Neuronal stem cell (in vitro differentiated cells): ENCODE measurements at regions not wholly inside any gene's neighbourhood (a gene's known extent, or its start where the extent isn't known, plus 50 kb on each side); places are given as distances from the start of the nearest gene placed in this dataset.

ENCODE experiments used
- DNase-seq: peaks from one replicate; pipeline ENCODE4 v3.0.0-alpha.2; 2013; ENCODE audit warnings: low spot score
- H2AFZ ChIP-seq: one replicate; pipeline ENCODE4 v1.6.1; 2013; ENCODE audit warnings: mild to moderate bottlenecking, low read length, inconsistent platforms
- H2AK5ac ChIP-seq: 2 replicates; pipeline ENCODE4 v1.6.1; 2013; ENCODE audit warnings: low read depth, mild to moderate bottlenecking, inconsistent platforms, low read length, moderate library complexity, mixed read lengths
- H2BK120ac ChIP-seq: 2 replicates; pipeline ENCODE4 v1.6.1; 2013; ENCODE audit warnings: low read depth, mild to moderate bottlenecking, inconsistent platforms, low read length, moderate library complexity, mixed read lengths
- H2BK12ac ChIP-seq: one replicate; pipeline ENCODE4 v1.6.1; 2013; ENCODE audit warnings: low read length, inconsistent platforms
- H2BK15ac ChIP-seq: 2 replicates; pipeline ENCODE4 v1.6.1; 2013; ENCODE audit warnings: mild to moderate bottlenecking, low read length, inconsistent platforms, mixed read lengths
- H2BK5ac ChIP-seq: one replicate; pipeline ENCODE4 v1.6.1; 2013; ENCODE audit warnings: inconsistent platforms, mild to moderate bottlenecking, low read length, moderate library complexity
- H3K14ac ChIP-seq: one replicate; pipeline ENCODE4 v1.6.1; 2013; ENCODE audit warnings: low read length, inconsistent platforms
- H3K18ac ChIP-seq: 2 replicates; pipeline ENCODE4 v1.6.1; 2013; ENCODE audit warnings: low read length, inconsistent platforms
- H3K23ac ChIP-seq: 2 replicates; pipeline ENCODE4 v1.6.1; 2013; ENCODE audit warnings: low read depth, mild to moderate bottlenecking, mixed read lengths, low read length, inconsistent platforms; ENCODE audit not compliant: poor library complexity
- H3K27ac ChIP-seq: replicated peaks from 3 replicates; pipeline ENCODE4 v1.5.1; 2013; ENCODE audit warnings: low read length, inconsistent platforms
- H3K27me3 ChIP-seq, 3 experiments: 2 replicates each; pipeline ENCODE4 v1.6.1; 2013; ENCODE audit warnings: low read length in 3 of 3, mild to moderate bottlenecking in 2 of 3, inconsistent platforms in 1 of 3, low read depth in 1 of 3, mixed read lengths in 1 of 3, moderate library complexity in 1 of 3; ENCODE audit not compliant: control insufficient read depth in 3 of 3, insufficient read depth in 3 of 3
- H3K36me3 ChIP-seq, 2 donors: replicated peaks in 1 of 2; 2 replicates each; pipeline ENCODE4 v1.6.1; 2013; ENCODE audit warnings: low read length in 2 of 2; ENCODE audit not compliant: control insufficient read depth in 2 of 2, insufficient read depth in 2 of 2
- H3K4ac ChIP-seq: 2 replicates; pipeline ENCODE4 v1.6.1; 2013; ENCODE audit warnings: inconsistent platforms, mild to moderate bottlenecking, low read length, moderate library complexity
- H3K4me1 ChIP-seq, 2 donors: 1 replicate in 1 of 2; 2 replicates in 1 of 2; pipeline ENCODE4 v1.6.1; 2013; ENCODE audit warnings: low read length in 2 of 2, low read depth in 1 of 2; ENCODE audit not compliant: control insufficient read depth in 2 of 2, insufficient read depth in 1 of 2
- H3K4me2 ChIP-seq: one replicate; pipeline ENCODE4 v1.6.1; 2013; ENCODE audit warnings: mild to moderate bottlenecking, low read length, inconsistent platforms; ENCODE audit not compliant: insufficient read depth, poor library complexity, severe bottlenecking
- H3K4me3 ChIP-seq, 2 donors: 2 replicates each; pipeline ENCODE4 v1.5.1; 2013; ENCODE audit warnings: low read length in 2 of 2, mild to moderate bottlenecking in 2 of 2, inconsistent platforms in 1 of 2, moderate library complexity in 1 of 2
- H3K79me1 ChIP-seq: one replicate; pipeline ENCODE4 v1.6.1; 2013; ENCODE audit warnings: low read depth, mild to moderate bottlenecking, inconsistent platforms, low read length, moderate library complexity
- H3K9ac ChIP-seq: one replicate; pipeline ENCODE4 v1.6.1; 2013; ENCODE audit warnings: mild to moderate bottlenecking, low read depth, low read length, inconsistent platforms; ENCODE audit not compliant: poor library complexity
- H3K9me3 ChIP-seq, 2 donors: replicated peaks in 1 of 2; 2 replicates each; pipeline versions ENCODE3 to v1.6.1; 2013; ENCODE audit warnings: low read length in 2 of 2, mild to moderate bottlenecking in 2 of 2, inconsistent platforms in 1 of 2, low read depth in 1 of 2, mixed read lengths in 1 of 2, moderate library complexity in 1 of 2; ENCODE audit not compliant: control insufficient read depth in 2 of 2, insufficient read depth in 1 of 2
- H4K8ac ChIP-seq: one replicate; pipeline ENCODE4 v1.6.1; 2013; ENCODE audit warnings: low read depth, mild to moderate bottlenecking, inconsistent platforms, low read length, moderate library complexity
- H4K91ac ChIP-seq: one replicate; pipeline ENCODE4 v1.6.1; 2013; ENCODE audit warnings: low read length, low read depth, mild to moderate bottlenecking, inconsistent platforms; ENCODE audit not compliant: poor library complexity
- WGBS, 2 donors: extraction: QIAGEN DNeasy Blood & Tissue Kit; methylation state at CpG; one replicate each; pipeline ENCODE4 v1.1.7; 2013; ENCODE audit warnings: missing lambda C conversion rate in 2 of 2, mixed read lengths in 1 of 2; ENCODE audit not compliant: insufficient read length in 2 of 2, insufficient replicate concordance in 1 of 2; ENCODE audit errors: extremely low coverage in 2 of 2; 5-methylcytosine and 5-hydroxymethylcytosine counted together

DNA sequence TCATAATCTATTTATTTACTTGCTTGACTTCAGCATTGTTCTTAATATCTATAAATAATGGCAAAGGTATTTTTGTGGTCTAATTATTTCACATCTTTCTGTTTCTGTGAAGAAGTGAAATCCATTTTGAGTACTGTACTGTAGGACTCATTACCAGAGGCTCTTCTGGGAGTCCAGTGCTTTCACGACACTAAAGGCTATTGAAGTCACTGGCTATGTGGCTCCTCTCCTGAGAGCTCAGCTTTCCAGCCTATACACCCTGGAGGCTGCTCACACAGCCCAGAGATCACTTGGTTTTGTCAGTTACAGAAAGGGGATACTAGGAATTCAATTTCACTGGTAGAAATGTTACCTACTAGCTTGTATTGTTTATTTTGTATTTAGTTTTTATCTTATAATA is 547.3 kb downstream of the TAF11L14 start:
- DNase-seq = no peak
- H3K18ac ChIP-seq = no peak overlapping the region
- no peak overlapping the region for H3K4me3 ChIP-seq
- H4K8ac ChIP-seq = no peak overlapping the region
- no peak overlapping the region for H3K4me2 ChIP-seq
- H2AFZ ChIP-seq = no peak overlapping the region
- no CpG with 5 or more reads among the region's 1 CpG for WGBS, 2 donors
- H2BK120ac ChIP-seq = no peak overlapping the region
- no peak overlapping the region for H3K27ac ChIP-seq
- H3K27me3 ChIP-seq = no peaks in the 10 kb centered on the region
- no peaks in the 10 kb centered on the region for H3K4me1 ChIP-seq
- H3K9me3 ChIP-seq = no peaks in the 10 kb centered on the region
- H2BK12ac ChIP-seq = no peak overlapping the region
- no peak overlapping the region for H4K91ac ChIP-seq
- H3K14ac ChIP-seq = no peak overlapping the region
- H3K36me3 ChIP-seq = no peaks in the 10 kb centered on the region
- H3K9ac ChIP-seq = no peak overlapping the region
- H2AK5ac ChIP-seq = no peak overlapping the region
- no peak overlapping the region for H3K4ac ChIP-seq
- H2BK5ac ChIP-seq = no peak overlapping the region
- H2BK15ac ChIP-seq = no peak overlapping the region
- no peaks in the 10 kb centered on the region for H3K79me1 ChIP-seq
- no peak overlapping the region for H3K23ac ChIP-seq

DNA sequence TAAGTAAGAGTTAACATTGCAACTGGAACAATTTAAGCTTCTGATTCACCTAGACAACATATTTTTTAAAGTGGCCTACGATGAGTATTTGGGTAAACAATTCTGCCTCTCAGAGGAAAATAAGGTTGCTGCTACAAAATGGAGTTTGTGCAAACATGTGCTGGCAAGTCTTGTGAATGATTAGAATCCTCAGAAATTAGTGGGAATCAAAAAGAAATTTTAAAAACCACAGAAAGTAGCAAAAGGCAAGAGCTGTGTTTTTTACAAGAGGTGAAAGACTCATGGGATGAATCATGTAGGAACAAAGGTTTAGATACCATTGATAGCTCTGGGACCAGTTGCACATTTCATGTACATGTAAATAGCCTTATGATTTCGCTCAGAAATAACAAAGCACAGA is 561.6 kb downstream of the TAF11L14 start:
- no peaks in the 10 kb centered on the region for H3K27me3 ChIP-seq
- no peak overlapping the region for H2BK120ac ChIP-seq
- no peak overlapping the region for H3K23ac ChIP-seq
- H2BK12ac ChIP-seq = no peak overlapping the region
- H3K36me3 ChIP-seq = no peaks in the 10 kb centered on the region
- H3K4me1 ChIP-seq = no peaks in the 10 kb centered on the region
- no peak overlapping the region for H2AK5ac ChIP-seq
- H3K9ac ChIP-seq = no peak overlapping the region
- no peak for DNase-seq
- H2BK15ac ChIP-seq = no peak overlapping the region
- no peak overlapping the region for H4K8ac ChIP-seq
- no peak overlapping the region for H2BK5ac ChIP-seq
- H3K4me2 ChIP-seq = no peak overlapping the region
- no peak overlapping the region for H3K14ac ChIP-seq
- no peak overlapping the region for H3K27ac ChIP-seq
- H2AFZ ChIP-seq = no peak overlapping the region
- no CpG with 5 or more reads among the region's 2 CpGs for WGBS, 2 donors
- H3K4me3 ChIP-seq = no peak overlapping the region
- no peaks in the 10 kb centered on the region for H3K79me1 ChIP-seq
- H3K4ac ChIP-seq = no peak overlapping the region
- H3K18ac ChIP-seq = no peak overlapping the region
- H4K91ac ChIP-seq = no peak overlapping the region
- H3K9me3 ChIP-seq = peaks cover 4 to 8% of the 10 kb centered on the region in 2 donors

DNA sequence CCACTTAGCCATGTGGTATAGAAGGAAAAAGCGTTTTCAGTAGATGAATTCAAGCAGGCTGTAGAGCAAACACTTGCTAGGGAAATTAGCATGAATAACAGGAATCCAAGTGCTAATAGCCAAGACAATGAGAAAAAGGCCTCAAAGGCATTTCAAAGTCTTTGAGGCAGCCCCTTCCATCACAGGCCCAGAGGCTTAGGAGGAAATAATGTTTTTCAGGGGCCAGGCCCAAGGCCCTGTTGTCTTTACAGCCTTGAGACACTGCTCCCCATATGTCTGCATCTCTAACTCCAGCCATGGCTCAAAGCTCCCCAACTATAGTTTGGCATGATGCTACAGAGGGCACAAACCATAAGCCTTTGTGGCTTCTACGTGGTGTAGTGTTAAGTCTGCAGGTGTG is 563.5 kb downstream of the TAF11L14 start:
- Histone ChIP-seq H2AFZ (no peak overlapping the region), H3K4me3 (no peak overlapping the region)

DNA sequence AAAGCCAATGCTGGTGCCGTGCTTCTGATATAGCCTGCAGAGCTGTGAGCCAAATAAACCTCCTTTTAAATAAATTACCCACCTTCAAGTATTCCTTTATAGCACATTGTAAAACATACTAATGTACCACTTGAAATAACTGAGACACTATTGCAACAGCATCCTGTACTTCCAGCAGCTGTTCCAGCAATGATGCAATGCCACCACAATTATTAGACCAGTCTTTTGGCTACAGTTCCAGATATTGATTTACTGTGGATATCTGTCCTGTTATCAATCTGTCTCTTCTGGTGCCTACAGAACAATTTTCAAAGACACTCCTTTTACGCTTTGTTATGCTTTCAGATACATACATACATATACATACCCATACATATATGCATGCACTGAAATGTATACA is 567.9 kb downstream of the TAF11L14 start:
- H3K4ac ChIP-seq = no peak overlapping the region
- no peak overlapping the region for H3K23ac ChIP-seq
- no peaks in the 10 kb centered on the region for H3K79me1 ChIP-seq
- peaks cover 4 to 6% of the 10 kb centered on the region in 2 donors for H3K9me3 ChIP-seq
- no peak overlapping the region for H4K91ac ChIP-seq
- no peak overlapping the region for H3K4me3 ChIP-seq
- no peak overlapping the region for H3K18ac ChIP-seq
- H4K8ac ChIP-seq = no peak overlapping the region
- H3K4me2 ChIP-seq = no peak overlapping the region
- no peak overlapping the region for H2AFZ ChIP-seq
- H2BK5ac ChIP-seq = no peak overlapping the region
- no peak overlapping the region for H3K9ac ChIP-seq
- WGBS, 2 donors = no CpG with 5 or more reads among the region's 2 CpGs
- no peak overlapping the region for H2AK5ac ChIP-seq
- no peaks in the 10 kb centered on the region for H3K4me1 ChIP-seq
- no peak overlapping the region for H2BK15ac ChIP-seq
- no peak overlapping the region for H2BK120ac ChIP-seq
- H3K27ac ChIP-seq = no peak overlapping the region
- no peaks in the 10 kb centered on the region for H3K27me3 ChIP-seq
- no peak overlapping the region for H2BK12ac ChIP-seq
- H3K14ac ChIP-seq = no peak overlapping the region
- DNase-seq = no peak
- H3K36me3 ChIP-seq = no peaks in the 10 kb centered on the region

More for the DNA sequence above, 563.5 kb downstream of the TAF11L14 start:
- Histone ChIP-seq H3K9ac (no peak overlapping the region), H3K79me1 (no peaks in the 10 kb centered on the region), H2BK12ac (no peak overlapping the region), H3K23ac (no peak overlapping the region), H2BK5ac (no peak overlapping the region), H3K36me3 (no peaks in the 10 kb centered on the region), H3K4me2 (no peak overlapping the region), H3K27ac (no peak overlapping the region), H3K18ac (no peak overlapping the region), H3K27me3 (no peaks in the 10 kb centered on the region), H3K4ac (no peak overlapping the region), H2BK120ac (no peak overlapping the region), H3K9me3 (peaks cover 4 to 6% of the 10 kb centered on the region in 2 donors), H4K91ac (no peak overlapping the region), H2BK15ac (no peak overlapping the region), H3K14ac (no peak overlapping the region), H2AK5ac (no peak overlapping the region), H4K8ac (no peak overlapping the region), H3K4me1 (no peaks in the 10 kb centered on the region)
- whole genome bisulfite sequencing, 2 donors = no CpG with 5 or more reads among the region's 2 CpGs
- DNase-seq = no peak
